IPS-NIHi7 (cell line): ENCODE measurements at regions not wholly inside any gene's neighbourhood (a gene's known extent, or its start where the extent isn't known, plus 50 kb on each side); places are given as distances from the start of the nearest gene placed in this dataset.
A peak's percentile ranks its signal among the peaks of the same experiment; 100 is the strongest.

Experiments used
- DNase-seq: peaks from one replicate; pipeline ENCODE4 v3.0.0; 2012; ENCODE audit warnings: mixed read lengths; ENCODE audit errors: extremely low spot score

- no peak for DNase-seq
Measured at GRCh38 chr4:138663883-138664282, 351.7 kb upstream of the NOCT start.

GRCh38 chr4:138659812-138660316 is 355.7 kb upstream of the NOCT start:
- peak; percentile 69 for DNase-seq

- DNase-seq = peak; percentile 35
Measured at GRCh38 chr4:138659037-138659811, 356.4 kb upstream of the NOCT start.

- DNase-seq = peak; percentile 35
Measured at GRCh38 chr4:138658518-138658917, 357.1 kb upstream of the NOCT start.

- no peak for DNase-seq
Measured at GRCh38 chr4:138656990-138657389, 358.6 kb upstream of the NOCT start.

GRCh38 chr4:138655985-138656384 is 359.6 kb upstream of the NOCT start:
- DNase-seq = no peak

- DNase-seq = no peak
Measured at GRCh38 chr4:138655286-138655685, 360.3 kb upstream of the NOCT start.

- no peak for DNase-seq
Measured at GRCh38 chr4:138650929-138651448, 364.6 kb upstream of the NOCT start.

GRCh38 chr4:138650495-138650894 is 365.1 kb upstream of the NOCT start:
- no peak for DNase-seq

- peak; percentile 40 for DNase-seq
Measured at GRCh38 chr4:138647433-138647832, 368.1 kb upstream of the NOCT start.

GRCh38 chr4:138646383-138646782 is 369.2 kb upstream of the NOCT start:
- no peak for DNase-seq

- no peak for DNase-seq
Measured at GRCh38 chr4:138645289-138645688, 370.3 kb upstream of the NOCT start.

- DNase-seq = no peak
Measured at GRCh38 chr4:138644322-138644721, 371.3 kb upstream of the NOCT start.

- no peak for DNase-seq
Measured at GRCh38 chr4:138643827-138644226, 371.8 kb upstream of the NOCT start.

- no peak for DNase-seq
Measured at GRCh38 chr4:138639018-138639741, 376.4 kb upstream of the NOCT start.

GRCh38 chr4:138636781-138637180 is 378.8 kb upstream of the NOCT start:
- DNase-seq = no peak

- DNase-seq = no peak
Measured at GRCh38 chr4:138634915-138635314, 380.7 kb upstream of the NOCT start.

GRCh38 chr4:138633580-138633904 is 382.0 kb upstream of the NOCT start:
- DNase-seq = no peak

- no peak for DNase-seq
Measured at GRCh38 chr4:138632856-138633579, 382.6 kb upstream of the NOCT start.

- DNase-seq = no peak
Measured at GRCh38 chr4:138630666-138631065, 384.9 kb upstream of the NOCT start.

- no peak for DNase-seq
Measured at GRCh38 chr4:138629669-138630068, 385.9 kb upstream of the NOCT start.

GRCh38 chr4:138627096-138627495 is 384.9 kb upstream of the SLC7A11 start:
- DNase-seq = no peak
